GM21515 (cell line): ENCODE measurements at regions not wholly inside any gene's neighbourhood (a gene's known extent, or its start where the extent isn't known, plus 50 kb on each side); places are given as distances from the start of the nearest gene placed in this dataset.
A peak's percentile ranks its signal among the peaks of the same experiment; 100 is the strongest.
"Not testable (repeated sequence)": the region's sequence is repeated elsewhere in the genome, so short reads cannot be mapped to it uniquely, and the experiment has no call there.

ENCODE experiments used
- ATAC-seq: cut with Tn5 transposase; IDR thresholded peaks from one replicate; pipeline ENCODE4 v1.9.1; 2021; ENCODE audit not compliant: unreplicated experiment

- ATAC-seq = no peak
Observed at GRCh38 chr1:101522486-101522885, 285.7 kb downstream of the S1PR1 start.

DNA sequence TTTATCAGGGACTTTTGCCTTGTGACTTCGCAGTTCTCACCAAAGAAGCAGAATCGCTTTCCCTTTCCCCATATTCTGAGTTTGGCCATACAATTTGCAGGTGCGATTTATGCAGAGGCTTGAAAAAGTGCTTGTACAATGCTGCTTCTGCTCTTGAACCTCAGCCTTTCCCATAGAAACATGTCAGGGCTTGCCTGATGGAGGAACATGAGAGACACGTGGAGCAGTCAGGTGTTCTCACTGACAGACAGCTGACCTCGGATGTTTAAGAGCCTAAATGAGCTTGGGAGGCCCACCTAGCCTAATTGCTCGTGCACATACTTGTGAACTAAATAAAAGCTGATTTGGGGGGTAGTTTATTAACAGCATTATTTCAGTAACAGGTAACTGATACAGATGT, 290.0 kb downstream of the S1PR1 start:
- no peak for ATAC-seq

- ATAC-seq = no peak
Observed at GRCh38 chr1:101532377-101532776, 295.6 kb downstream of the S1PR1 start.

DNA sequence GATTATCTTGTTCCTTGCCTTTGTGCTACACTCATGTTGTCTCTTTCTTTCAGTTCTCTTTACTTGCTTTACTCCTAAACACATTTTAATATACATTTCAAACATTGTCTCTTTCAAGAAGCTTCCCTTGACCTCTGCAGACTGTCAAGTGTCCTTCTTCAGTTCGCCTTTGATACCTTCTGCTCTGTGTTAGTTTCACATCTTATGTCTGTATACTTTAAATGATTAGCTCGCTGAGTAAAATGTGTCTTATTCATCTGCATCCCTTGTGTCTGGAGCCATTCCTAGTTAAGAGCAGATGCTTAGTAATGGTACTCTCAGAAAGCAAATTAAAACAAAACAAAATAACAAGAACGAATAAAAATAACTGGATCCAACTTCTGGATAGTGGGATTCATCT, 303.3 kb downstream of the S1PR1 start:
- no peak for ATAC-seq

DNA sequence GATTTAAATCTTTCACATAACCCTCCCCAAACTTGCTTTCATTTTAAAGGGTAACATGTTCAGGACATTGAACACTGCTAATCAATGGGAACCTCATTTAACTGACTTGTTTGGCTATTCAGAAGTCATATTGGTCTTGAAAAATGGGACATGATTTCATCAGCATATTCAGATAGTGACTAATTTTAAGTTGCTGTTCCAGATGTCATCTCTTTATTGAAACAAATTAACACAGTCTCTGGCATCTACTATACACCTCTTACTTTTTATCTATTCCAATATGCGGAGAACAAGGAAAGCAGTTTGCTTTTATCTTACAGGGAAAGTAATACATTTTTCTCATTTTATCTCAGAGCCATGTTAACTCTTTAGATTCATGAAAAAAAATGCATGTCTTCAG, 310.1 kb downstream of the S1PR1 start:
- no peak for ATAC-seq

DNA sequence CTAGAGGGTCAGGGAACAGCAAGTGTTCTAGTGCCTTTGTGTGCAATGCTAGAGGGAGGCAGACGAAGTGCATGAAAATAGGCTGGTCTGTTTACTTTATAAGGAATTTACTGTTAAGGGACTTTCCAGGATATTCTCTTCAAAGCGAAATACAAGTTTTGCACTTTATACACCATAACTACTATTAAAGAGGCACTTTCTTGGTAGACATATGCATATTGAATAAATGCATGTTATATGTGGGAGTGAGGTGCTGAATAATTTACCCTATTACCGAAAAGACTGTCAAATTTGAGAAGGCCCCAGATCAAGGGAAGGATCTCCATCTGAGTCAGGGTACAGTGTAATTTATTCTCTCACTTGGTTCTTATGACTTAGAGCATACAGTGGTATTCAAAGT, 310.5 kb downstream of the S1PR1 start:
- no peak for ATAC-seq

DNA sequence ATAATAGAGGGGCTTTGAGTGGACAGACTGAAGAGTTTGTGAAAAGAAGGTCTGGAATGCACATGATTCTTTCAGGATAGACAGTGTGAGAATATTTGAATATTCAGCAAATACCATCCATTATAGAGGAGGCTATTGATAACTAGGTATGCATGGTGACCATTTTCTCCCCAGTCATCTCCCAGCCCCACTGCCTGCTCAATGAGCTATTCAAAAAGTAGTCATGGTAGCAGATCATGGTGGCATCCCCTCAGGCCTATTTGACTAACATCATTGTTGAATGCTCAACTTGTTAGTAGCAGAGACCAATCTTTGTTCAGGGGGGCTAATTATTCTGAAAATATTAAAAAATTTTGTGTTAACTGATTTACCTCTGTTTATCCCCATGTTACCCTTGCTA, 311.6 kb downstream of the S1PR1 start:
- ATAC-seq = no peak

DNA sequence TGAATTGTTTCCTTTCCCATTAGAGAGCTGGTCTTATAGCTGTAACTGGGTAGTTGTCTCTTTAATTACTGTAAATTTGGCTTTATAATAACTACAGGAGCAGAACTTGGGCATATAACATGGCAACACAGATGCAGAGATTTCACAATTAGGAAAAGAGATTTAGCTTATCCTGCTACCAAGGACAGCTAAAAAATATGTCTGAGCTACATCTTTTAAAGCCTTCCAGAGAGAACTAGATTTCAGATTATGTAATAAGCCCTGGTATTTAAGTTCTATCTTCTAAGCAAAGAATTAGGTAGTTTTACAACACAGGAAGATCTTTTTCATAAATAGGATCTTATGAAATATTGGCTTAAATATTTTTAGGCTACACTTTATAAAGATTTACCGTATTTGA, 313.8 kb downstream of the S1PR1 start:
- no peak for ATAC-seq

DNA sequence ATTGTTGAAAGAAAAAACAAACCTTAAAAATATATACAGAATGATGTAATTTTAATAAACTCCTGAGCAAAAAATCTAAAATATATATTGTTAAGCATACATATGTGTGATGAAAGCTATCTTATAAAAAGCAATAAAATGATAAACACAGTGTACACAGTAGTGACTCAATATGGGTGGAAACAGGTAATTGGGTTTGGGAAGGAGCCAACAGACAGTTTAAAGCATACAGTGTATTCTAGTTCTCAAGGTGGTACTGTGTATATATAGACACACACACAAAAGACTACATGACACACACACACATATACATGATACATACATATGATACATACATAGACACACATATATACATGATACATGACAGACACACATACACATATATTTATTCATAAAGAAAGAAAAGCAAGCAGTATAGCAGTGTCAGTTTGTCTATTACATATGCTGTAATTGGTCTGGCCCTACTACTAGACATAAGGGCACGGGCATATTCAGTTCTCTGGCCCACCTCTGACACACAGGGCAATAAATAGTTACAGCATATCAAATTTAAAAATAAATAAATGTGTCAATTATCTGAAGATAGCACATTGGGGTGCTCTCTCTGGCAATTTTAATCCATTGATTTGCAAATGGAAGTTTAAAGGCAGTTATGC, 330.2 kb downstream of the S1PR1 start:
- no peak for ATAC-seq

DNA sequence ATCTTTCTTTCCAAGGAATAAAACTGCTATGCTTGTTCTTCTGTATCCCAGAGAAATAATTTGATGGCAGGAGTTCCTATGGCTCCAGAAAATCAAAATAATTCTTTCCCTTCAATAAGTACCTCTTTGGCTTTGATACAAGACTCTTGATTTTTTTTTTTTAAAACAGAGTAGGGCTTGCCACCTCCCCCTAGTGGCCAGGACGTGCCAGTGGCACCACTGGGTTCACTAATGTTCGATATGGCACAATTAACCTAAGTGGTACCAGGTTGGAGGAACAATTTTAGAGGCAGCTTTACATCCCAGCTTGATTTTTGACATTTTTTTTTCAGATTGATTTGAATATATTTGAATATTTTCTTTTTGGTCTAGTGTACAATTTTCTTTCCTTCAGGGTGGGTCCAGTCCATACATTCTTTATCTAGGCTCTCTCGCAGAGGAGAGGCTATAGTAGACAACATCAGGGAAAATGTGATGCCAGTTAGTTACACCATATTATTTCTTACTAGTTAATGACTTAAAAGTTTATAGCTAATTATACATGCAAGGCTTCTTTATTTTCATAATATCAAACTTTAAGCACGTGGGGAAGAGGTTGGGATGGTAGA, 330.9 kb downstream of the S1PR1 start:
- ATAC-seq = peak; percentile 98

GRCh38 chr1:101587741-101588140, 350.9 kb downstream of the S1PR1 start:
- ATAC-seq = no peak

DNA sequence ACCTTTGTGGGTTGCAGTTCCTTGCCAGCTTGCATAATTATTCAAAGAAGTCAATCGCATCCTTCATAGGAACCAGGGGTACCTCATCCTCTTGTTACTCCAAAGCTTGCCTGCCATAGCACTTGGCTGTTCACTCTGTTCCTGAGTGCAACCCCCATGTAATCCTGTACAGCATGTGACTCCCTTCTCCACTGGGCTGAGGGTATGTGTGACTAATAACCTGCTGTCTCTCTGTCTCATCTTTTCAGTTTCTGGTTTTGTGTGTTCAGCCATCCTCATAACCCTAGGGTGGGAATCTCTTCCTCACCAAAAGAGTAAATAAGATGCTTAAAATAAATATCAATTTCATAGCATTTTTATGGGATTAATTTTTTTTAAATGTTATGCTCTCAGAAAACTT, 351.9 kb downstream of the S1PR1 start:
- no peak for ATAC-seq

DNA sequence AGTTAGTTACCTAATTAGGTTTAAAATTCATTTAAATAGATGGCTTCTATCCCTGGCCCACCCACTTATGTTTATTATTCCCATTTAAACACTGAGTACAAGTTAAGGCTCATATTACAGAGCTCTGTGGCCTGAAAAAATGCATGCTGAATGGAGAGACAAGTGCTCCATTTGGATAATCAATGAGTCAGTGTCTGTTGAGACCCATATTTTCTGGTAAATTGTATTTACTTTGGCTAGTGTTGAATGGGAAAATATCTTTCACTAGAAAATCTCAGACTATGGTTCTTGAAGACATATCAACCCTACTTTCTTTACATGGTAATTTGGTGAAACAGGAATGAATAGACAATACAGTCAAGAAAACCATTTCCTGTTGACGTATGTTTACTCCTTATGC, 356.0 kb downstream of the S1PR1 start:
- no peak for ATAC-seq

DNA sequence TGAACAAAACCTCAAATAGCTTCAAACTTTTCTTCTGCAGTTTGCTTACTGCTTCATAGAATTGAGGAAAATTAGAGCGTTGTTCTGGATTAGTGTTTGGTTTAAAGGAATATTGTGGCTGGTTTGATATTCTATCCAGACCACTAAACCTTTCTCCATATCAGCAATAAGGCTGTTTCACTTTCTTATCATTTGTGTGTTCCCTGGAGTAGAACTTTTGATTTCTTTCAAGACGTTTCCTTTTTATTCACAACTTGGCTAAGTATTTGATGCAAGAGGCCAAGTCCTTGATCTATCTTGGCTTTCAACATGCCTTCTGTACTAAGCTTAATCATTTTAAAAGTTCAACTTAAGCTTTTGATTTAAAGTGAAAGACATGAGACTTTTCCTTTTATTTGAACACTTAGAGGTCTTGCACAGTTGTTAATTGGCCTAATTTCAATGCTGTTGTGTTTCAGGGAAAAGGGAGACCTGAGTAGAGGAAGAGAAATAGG, 359.1 kb downstream of the S1PR1 start:
- ATAC-seq = no peak

DNA sequence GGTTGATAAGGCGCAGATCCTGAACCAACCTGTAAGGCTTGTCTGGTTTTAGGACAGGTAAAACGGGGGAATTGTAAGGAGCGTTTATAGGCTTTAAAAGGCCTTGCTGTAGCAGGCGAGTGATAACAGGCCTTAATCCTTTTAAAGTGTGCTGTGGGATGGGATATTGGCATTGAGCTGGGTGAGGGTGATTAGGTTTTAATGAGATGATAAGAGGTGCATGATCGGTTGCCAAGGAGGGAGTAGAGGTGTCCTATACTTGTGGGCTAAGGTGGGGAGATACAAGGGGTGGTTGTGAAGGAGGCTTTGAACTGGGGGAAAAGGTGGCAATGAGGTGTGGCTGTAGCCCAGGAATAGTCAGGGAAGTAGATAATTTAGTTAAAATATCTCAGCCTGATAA, 363.8 kb downstream of the S1PR1 start:
- ATAC-seq = not testable (repeated sequence)

DNA sequence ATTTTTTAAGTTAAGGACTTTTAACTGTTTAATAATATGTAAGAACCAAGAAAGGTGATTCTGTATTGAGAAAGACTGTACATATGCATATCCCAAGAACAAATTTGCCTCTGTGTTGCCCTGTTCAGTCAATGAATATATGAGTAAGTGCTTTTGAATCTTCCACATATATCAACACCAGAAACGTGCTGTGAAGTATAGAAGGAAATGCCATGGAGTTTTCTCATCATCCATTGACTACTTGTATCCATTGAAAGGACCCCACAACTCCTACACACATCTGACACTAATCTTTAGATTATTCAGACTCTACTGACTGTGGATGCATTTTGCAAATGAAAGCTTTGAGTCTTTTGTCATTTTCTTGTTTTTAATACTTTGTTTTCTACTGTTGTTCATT, 366.9 kb downstream of the S1PR1 start:
- no peak for ATAC-seq

DNA sequence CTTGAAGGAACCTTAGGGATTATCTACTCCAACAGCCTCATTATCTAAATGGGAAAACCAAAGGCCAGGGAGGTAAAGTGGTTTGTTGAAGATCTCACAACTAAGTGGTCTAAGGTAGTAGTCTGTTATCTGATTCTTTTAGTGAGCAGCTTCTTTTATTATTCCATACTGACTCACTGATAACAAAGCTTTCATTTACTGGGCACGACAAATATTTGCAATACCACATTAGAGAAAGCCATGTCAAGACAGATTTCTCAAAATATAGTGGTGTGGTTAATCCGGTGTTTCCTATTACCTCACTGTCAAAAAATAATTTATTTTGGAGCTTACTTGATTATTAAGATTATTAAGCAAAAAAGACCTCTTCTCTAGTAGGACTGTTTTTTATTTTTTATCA, 369.1 kb downstream of the S1PR1 start:
- no peak for ATAC-seq

DNA sequence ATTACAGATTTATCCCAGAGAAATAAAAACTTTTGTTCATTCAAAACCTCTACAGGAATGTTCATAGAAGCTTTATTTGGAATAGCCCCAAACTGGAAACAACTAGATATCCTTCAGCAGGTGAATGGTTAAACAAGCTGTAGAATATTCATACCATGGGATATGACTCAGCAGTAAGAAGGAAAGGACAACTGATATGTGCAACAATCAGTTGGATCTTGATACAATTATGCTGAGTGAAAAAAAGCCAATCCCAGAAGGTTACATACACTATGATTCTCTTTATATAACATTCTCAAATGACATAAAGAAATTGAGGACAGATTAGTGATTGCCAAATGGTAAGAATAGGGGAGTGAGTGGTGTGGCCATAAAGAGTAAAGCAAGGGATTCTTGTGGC, 376.7 kb downstream of the S1PR1 start:
- no peak for ATAC-seq

- no peak for ATAC-seq
Observed at GRCh38 chr1:101618900-101619299, 377.8 kb downstream of the OLFM3 start.

DNA sequence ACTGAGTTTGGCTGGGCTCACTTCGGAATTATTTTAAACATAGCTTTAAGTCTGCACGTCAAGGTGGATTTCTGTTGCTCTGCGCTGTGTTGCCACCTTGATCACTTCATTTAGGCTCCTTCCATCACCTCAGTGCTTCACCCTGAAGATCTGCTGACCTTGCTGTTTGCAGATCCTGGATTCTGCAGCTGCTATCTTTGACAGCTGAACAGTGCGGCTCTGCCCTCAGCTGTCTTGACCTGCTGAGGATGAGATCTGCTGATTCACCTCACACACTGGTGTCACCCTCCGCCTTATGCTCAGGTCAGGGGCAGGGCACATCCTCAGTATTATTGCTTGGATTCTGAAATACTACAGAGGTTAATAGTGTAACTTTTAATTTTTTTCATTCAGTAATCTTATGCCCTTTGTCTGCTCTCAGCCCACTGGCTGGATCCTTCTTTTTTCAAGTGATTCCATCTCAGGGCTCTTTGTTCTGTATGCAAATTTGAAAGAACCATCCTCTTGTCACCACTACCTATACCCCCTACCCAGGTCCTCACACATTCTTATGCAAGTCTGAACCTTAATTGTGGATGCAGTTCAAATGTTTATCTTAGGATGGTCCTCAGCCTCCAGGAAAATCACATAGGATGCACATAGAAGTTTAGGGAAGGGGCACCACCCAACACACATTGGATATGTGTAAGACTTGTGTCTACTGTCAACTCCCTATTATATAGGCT, 364.0 kb downstream of the OLFM3 start:
- no peak for ATAC-seq

DNA sequence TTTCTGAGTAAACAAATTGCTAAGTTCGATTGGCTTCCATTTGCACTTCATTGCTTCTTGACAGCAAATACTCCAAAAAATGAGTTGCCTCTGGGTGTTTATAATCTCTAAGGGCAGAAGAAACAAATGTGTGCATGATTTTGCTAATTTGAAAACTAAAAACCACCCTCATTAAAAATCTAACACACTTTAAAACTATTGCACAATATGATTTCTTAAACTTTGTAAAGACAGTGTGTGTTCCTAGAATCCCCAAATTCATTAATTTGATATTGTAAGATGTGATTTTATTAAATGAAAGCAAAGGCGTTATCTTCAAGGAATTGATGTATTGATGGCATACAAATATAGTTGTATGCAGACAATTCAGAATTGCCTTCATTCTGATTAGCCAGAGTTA, 350.9 kb downstream of the OLFM3 start:
- ATAC-seq = no peak

DNA sequence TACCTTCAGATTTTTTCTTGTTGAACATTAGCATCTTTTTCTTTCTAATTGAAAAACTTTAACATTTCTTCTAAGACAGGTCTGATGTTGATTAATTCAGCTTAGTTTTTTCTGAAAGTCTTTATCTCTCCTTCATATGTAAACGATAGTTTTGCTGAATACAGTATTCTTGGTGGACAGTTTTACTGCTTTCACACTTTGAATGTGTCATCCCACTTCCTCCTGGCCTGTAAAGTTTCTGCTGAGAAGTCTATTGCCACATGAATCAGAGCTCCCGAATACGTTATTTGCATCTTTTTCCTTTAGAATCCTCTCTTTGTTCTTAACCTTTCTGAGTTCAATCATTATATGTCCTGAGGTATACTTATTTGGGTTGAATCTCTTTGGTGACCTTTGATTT, 344.2 kb downstream of the OLFM3 start:
- no peak for ATAC-seq
